IPS-NIHi11 (cell line): ENCODE measurements at regions not wholly inside any gene's neighbourhood (a gene's known extent, or its start where the extent isn't known, plus 50 kb on each side); places are given as distances from the start of the nearest gene placed in this dataset.
"Not testable (repeated sequence)": the region's sequence is repeated elsewhere in the genome, so short reads cannot be mapped to it uniquely, and the experiment has no call there.

Experiments used
- DNase-seq: peaks from one replicate; pipeline ENCODE4 v3.0.0; 2012; ENCODE audit warnings: mixed read lengths, low spot score

DNA sequence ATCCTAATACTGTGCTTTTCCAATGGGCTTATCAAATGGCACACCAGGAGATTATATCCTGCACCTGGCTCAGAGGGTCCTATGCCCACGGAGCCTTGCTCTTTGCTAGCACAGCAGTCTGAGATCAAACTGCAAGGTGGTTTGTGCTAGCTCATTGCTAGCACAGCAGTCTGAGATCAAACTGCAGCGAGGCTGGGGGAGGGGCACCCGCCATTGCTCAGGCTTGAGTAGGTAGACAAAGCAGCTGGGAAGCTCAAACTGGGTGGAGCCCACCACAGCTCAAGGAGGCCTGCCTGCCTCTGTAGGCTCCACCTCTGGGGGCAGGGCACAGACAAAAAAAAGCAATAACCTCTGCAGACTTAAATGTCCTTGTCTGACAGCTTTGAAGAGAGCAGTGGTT, 116.0 kb upstream of the ETV3 start:
- not testable (repeated sequence) for DNase-seq

DNA sequence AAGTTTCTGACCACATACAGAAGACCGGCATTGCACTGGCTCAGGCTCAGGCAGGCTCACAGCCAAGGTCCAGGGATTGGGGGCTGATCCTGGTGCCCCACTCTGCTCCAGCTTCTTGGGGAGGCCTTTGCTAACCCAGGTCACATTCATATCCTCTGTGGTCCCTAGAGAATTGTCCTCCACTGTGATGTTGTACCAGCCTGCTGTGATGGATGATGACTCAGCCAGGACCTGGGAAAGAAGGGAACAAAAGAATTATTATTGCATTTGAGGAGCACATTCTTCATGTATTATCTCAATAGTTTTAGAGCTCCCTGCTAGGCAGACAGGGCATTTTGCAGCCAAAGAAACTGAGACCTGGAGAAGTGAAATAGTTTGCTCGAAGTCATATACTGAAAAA, 114.3 kb upstream of the ETV3 start:
- DNase-seq = no peak

DNA sequence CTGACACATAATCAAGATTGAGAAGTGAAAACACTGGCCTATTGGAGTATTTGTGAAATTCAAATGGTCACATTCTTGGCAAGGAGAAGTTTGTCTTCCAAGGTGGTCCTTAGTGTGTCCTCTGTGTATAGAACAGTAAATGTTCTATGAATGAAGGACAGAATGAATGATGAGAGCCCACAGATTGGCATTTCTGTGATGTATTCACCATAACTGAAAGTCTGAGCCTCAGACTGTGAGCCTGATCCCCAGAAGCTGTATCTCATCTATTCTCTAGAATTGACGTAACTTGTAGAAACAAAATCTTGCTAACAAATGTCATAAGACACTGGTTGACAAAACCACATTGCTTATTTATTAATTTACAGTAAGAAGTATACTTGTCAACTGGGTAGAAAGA, 111.5 kb upstream of the ETV3 start:
- no peak for DNase-seq

- DNase-seq = no peak
These were observed 111.1 kb upstream of the ETV3 start for GRCh38 chr1:157249326-157249725.

- DNase-seq = not testable (repeated sequence)
These were observed 109.5 kb upstream of the ETV3 start for GRCh38 chr1:157247764-157248049.

DNA sequence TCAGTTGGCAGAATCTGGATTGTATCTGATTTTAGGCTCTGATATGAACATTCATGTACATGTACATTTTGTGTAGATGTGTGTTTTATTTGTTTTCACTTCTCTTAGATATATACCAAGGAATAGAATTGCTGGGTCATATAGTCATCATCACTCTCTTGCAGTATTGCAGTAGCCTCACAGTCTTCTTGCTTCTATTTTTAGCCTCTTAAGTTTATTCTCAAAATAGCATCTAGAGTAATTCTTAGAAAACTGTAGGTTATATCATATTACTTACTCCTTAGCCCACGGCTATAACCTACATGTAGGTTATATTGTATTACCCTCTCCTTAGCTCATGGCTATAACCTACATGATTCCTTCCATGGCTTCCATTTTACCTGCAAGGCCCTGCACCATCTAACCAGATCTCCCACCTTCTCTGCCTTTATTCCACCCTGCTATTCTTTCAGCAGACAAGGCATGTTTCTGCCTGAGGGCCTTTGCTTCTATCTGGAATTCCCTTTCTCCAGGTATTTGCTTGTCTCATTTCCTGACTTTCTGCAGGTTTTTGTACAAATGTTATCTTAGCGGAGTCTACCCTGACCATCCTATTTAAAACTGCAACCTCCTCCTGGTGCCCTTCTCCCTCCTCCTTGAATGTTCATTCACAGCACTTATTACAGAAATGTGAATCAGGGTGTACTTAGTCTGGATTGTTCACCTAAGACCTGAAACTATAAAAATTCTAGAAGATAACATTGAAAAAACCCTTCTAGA, 109.0 kb upstream of the ETV3 start:
- DNase-seq = no peak

- no peak for DNase-seq
These were observed 107.6 kb upstream of the ETV3 start for GRCh38 chr1:157245823-157246222.

- DNase-seq = no peak
These were observed 103.0 kb upstream of the ETV3 start for GRCh38 chr1:157241185-157241538.

DNA sequence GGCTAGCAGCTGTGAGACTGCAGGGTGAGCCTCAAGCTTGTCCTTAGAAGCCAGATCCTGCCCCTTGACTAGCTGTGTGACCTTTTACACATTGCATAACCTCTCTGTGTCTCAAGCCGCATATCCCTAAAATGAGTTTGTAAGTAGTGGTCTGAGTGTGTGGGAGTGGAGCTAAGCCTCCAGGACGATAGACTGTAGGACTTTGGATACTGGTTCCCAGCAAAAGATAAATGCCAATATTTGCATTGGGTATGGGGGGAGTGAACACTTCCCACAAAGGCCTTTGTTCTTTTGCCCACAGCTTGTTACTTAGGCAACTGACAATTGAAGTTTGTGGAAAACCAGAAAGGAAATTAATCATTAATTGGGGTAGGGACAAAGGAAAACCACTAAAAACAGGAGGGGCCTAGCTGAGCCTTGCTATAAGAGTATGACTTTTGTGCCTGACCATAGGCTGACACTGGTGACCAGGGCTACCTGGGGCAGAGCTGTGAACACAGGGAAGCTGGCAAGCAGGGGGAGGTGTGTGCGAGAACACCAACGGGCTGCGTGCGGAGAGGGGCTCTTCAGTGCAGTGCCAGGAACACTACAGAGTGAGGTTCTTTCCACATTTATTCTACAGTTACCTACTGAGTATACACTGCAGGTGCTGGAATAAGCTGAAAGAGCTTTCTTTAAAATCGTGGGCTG, 102.4 kb upstream of the ETV3 start:
- DNase-seq = no peak

- DNase-seq = no peak
These were observed 101.7 kb upstream of the ETV3 start for GRCh38 chr1:157239936-157240335.

- no peak for DNase-seq
These were observed 100.4 kb upstream of the ETV3 start for GRCh38 chr1:157238585-157238984.

DNA sequence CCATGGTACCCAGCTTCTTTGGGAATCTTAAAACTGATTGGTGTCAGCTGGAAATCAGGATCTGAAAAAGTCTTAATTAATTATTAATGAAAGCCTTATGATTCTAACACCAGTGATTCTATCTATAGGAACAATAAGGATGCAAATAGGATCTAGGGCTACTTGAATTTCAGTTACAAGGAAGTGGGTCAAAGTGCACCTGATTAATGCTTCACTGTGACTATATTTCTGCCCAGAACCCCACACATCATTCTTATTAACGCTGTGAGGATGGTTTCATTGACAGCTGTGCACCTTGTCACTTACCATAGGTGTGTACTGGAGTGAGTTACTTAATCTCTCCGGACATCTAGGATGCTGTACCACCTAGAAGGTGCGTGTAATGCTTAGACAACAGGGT, 99.8 kb upstream of the ETV3 start:
- no peak for DNase-seq

DNA sequence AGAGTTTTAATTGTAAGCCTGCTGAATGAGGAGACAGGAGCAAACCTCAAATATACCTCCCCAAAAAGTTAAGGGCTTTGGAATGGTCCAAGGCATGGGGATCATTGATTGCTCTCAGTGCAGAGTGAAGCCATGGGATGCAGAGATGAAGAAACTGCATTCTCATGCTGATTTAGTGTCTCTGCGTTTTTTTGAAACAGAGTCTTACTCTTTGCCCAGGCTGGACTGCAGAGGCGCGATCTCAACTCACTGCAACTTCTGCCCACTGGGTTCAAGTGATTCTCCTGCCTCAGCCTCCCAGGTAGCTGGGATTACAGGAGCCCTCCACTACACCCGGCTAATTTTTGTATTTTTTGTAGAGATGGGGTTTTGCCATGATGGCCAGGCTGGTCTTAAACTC, 99.3 kb upstream of the ETV3 start:
- no peak for DNase-seq

DNA sequence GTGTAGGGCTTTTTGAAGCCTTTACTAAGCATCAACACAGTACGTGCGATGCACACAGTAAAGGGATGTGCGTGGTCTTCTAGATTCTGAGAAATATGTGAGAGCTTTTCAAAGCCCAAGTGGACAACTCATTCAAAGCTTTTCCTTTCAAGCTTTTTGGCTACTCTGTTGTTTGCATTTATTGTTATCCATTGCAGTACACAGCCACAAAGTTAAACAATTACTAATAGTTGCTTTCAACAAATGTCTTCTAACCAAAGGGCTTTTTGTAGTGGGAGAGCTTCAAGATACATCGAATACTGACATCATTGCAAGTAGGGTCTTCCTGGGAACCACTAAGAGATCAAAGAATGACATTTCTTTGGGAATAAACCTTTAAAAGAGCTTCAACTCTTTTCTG, 97.9 kb upstream of the ETV3 start:
- DNase-seq = no peak

GRCh38 chr1:157235307-157235706, 97.1 kb upstream of the ETV3 start:
- DNase-seq = no peak

- DNase-seq = no peak
These were observed 96.6 kb upstream of the ETV3 start for GRCh38 chr1:157234705-157235273.

- no peak for DNase-seq
These were observed 94.9 kb upstream of the ETV3 start for GRCh38 chr1:157233131-157233530.

GRCh38 chr1:157231846-157232525, 93.8 kb upstream of the ETV3 start:
- DNase-seq = no peak

DNA sequence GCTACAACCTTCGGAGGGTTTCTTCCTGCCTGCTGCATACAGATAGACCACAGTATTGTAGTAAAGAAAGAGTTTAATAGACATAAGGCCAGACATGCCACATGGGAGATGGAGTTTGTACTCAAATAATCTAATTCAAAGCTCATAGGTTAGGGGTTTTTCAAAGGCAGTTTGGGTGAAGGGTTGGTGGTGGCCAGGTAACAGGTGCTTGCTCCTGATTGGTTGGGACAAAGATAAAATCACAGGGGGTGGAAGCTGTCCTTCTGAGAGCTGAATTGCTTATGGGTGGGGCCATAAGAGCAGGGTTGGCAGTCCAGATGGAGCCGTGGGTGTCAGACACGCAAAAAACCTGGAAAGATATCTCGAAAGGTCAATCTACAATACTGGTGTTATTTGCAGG, 92.3 kb upstream of the ETV3 start:
- DNase-seq = no peak

DNA sequence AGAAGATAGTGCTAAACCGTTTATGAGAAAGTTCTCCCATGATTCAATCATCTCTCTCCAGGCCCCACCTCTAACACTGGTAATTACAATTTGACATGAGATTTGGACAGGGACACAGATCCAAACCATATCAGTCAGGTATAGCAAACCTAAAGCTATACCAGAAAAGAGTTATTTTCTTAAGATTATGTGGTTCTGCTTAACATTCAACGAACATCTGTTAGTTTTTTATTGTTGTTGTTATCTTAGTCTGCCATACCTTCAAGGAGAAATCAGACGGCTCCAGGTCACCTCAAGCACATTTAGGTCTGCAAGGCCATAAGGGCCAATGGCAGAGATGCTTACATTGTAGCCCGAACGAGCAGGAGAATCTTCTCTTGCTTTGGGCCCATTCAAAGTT, 89.5 kb upstream of the ETV3 start:
- no peak for DNase-seq

DNA sequence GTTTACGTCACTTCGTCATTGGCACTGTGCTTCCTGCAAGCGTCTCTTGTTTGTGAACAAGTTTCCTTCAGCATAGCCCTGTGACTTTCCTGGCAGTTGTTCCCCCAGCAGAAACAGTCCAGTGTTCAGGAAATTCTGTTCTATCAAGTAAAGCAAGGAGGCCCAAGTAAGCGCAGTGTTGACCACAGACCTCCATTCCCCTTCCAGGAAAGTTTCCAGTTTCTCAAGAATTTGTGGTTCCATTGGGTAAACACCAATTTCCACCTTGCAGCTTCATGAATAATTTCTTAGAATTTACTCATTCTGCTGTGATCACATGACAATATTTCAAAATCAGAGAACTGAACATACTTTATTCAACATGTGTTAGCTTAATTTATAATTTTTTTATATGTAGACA, 88.5 kb upstream of the ETV3 start:
- no peak for DNase-seq

DNA sequence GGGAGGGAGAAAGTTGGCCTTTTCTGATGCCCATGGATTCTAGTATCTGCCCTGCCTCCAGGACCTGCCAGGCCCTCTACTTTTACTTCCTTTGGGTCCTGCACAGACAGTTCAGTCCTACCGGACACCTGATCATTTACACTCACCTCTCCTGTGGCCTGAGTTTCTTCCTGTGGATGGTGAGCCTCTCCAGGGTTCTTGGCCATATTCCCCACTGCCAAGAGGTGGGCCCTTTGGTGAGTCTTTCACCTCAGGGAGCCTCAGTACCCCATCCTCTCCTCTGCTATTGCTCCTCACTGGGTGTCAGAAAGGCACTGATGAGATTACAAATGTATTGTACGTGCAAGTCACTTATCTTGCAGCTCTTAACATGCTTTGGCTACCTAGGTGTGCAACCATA, 81.4 kb upstream of the ETV3 start:
- no peak for DNase-seq

- DNase-seq = no peak
These were observed 81.0 kb upstream of the ETV3 start for GRCh38 chr1:157219182-157219581.
